Memory B cell (primary cell): ENCODE measurements at regions not wholly inside any gene's neighbourhood (a gene's known extent, or its start where the extent isn't known, plus 50 kb on each side); places are given as distances from the start of the nearest gene placed in this dataset.
"Not testable (repeated sequence)": the region's sequence is repeated elsewhere in the genome, so short reads cannot be mapped to it uniquely, and the experiment has no call there.

Experiments
- ATAC-seq: fragments of 150-1000 bp; cut with Tn5 transposase; 2 replicates; pipeline ENCODE4 v1.10.0; 2021; ENCODE audit warnings: low read depth, mild to moderate bottlenecking, moderate library complexity
- DNase-seq, 2 donors: peaks; one replicate each; pipeline ENCODE4 v3.0.0; 2022; ENCODE audit warnings: low spot score in 2 of 2
- H3K27ac Mint-ChIP-seq: one replicate; pipeline ENCODE4 v1.8.0; 2022; ENCODE audit warnings: mild to moderate bottlenecking, moderate library complexity, mixed read lengths
- H3K27me3 Mint-ChIP-seq: one replicate; pipeline ENCODE4 v1.8.0; 2022; ENCODE audit warnings: mixed read lengths
- H3K36me3 Mint-ChIP-seq: one replicate; pipeline ENCODE4 v1.8.0; 2022; ENCODE audit warnings: mild to moderate bottlenecking, mixed read lengths
- H3K4me1 Mint-ChIP-seq: one replicate; pipeline ENCODE4 v1.8.0; 2022; ENCODE audit warnings: mixed read lengths
- H3K4me3 Mint-ChIP-seq: one replicate; pipeline ENCODE4 v1.8.0; 2022; ENCODE audit warnings: mild to moderate bottlenecking, moderate library complexity, mixed read lengths
- H3K9me3 Mint-ChIP-seq: one replicate; pipeline ENCODE4 v1.8.0; 2022; ENCODE audit warnings: mixed read lengths

- Mint-ChIP-seq H3K36me3 (no peaks in the 10 kb centered on the region), H3K27me3 (peaks cover 7% of the 10 kb centered on the region), H3K9me3 (no peaks in the 10 kb centered on the region), H3K4me1 (no peaks in the 10 kb centered on the region), H3K4me3 (no peak overlapping the region), H3K27ac (no peak overlapping the region)
- DNase-seq (no peak), ATAC-seq (no peak)
These were observed 255.3 kb upstream of the IL12A start for GRCh38 chr3:159733194-159733860.

- ATAC-seq, result no peak
- no peaks in the 10 kb centered on the region for H3K4me1 Mint-ChIP-seq
- H3K27ac Mint-ChIP-seq, result no peak overlapping the region
These were observed 254.0 kb upstream of the IL12A start for GRCh38 chr3:159734681-159735080.

GRCh38 chr3:159739166-159739565 is 249.5 kb upstream of the IL12A start:
- Mint-ChIP-seq H3K4me3 (no peak overlapping the region), H3K4me1 (no peaks in the 10 kb centered on the region), H3K9me3 (no peaks in the 10 kb centered on the region), H3K27ac (no peak overlapping the region), H3K27me3 (peaks cover 15% of the 10 kb centered on the region), H3K36me3 (no peaks in the 10 kb centered on the region)
- ATAC-seq, result no peak
- DNase-seq, result no peak

More at GRCh38 chr3:159734681-159735080, 254.0 kb upstream of the IL12A start:
- no peak overlapping the region for H3K4me3 Mint-ChIP-seq
- H3K27me3 Mint-ChIP-seq, result peaks cover 10% of the 10 kb centered on the region
- DNase-seq, result no peak
- no peaks in the 10 kb centered on the region for H3K36me3 Mint-ChIP-seq
- no peaks in the 10 kb centered on the region for H3K9me3 Mint-ChIP-seq

- H3K4me1 Mint-ChIP-seq, result no peaks in the 10 kb centered on the region
- DNase-seq (no peak), ATAC-seq (no peak)
- no peaks in the 10 kb centered on the region for H3K9me3 Mint-ChIP-seq
- no peak overlapping the region for H3K4me3 Mint-ChIP-seq
- H3K27me3 Mint-ChIP-seq, result peaks cover 13% of the 10 kb centered on the region
- no peaks in the 10 kb centered on the region for H3K36me3 Mint-ChIP-seq
- no peak overlapping the region for H3K27ac Mint-ChIP-seq
These were observed 248.7 kb upstream of the IL12A start for GRCh38 chr3:159739969-159740368.

GRCh38 chr3:159741281-159741680 is 247.4 kb upstream of the IL12A start:
- H3K27ac Mint-ChIP-seq, result no peak overlapping the region
- no peaks in the 10 kb centered on the region for H3K9me3 Mint-ChIP-seq
- H3K4me1 Mint-ChIP-seq, result no peaks in the 10 kb centered on the region
- ATAC-seq (no peak), DNase-seq (no peak)
- H3K36me3 Mint-ChIP-seq, result no peaks in the 10 kb centered on the region
- no peak overlapping the region for H3K4me3 Mint-ChIP-seq
- peaks cover 13% of the 10 kb centered on the region for H3K27me3 Mint-ChIP-seq

DNA sequence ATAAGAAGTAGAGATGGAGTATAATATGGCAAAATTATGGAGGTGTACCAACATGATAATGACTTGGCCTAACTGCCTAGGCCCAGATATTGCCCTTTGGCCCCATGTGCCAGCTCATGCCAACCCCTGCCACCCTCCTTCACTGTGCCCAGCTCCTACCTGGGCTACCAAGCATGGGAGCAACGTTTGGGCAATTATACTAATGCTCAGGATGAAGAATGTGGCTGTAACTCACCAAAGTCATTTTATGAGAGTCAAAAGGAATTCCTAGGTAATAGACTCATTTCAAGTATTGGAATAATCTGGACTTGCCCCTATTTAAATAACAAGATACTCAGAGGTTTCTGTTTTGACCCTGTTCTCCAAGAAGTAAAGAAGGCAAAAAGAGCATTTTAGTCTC is 240.2 kb upstream of the IL12A start:
- no peaks in the 10 kb centered on the region for H3K36me3 Mint-ChIP-seq
- H3K4me1 Mint-ChIP-seq, result no peaks in the 10 kb centered on the region
- DNase-seq, result no peak
- ATAC-seq, result no peak
- peaks cover 3% of the 10 kb centered on the region for H3K9me3 Mint-ChIP-seq
- H3K4me3 Mint-ChIP-seq, result no peak overlapping the region
- peaks cover 4% of the 10 kb centered on the region for H3K27me3 Mint-ChIP-seq
- H3K27ac Mint-ChIP-seq, result no peak overlapping the region

DNA sequence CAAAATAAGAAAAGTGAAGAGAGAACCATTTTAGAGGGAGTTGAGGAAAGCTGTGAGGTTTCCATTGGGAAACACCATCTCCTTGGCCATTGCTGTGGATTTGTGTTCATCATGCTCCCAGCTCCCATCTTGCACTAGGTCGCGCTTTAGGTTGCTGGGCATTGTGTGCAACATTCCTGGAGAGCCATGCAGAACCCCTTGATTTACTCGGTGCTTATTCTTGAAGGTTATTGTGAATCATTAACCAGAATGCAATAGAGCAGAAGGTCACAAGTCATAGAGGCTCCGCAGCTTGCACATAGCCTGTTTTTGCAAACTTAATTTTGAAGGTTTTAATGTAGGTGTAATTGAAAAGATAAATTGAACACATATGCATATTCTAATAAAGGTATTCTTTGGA is 239.2 kb upstream of the IL12A start:
- Mint-ChIP-seq H3K9me3 (peaks cover 3% of the 10 kb centered on the region), H3K27me3 (peaks cover 7% of the 10 kb centered on the region), H3K27ac (no peak overlapping the region), H3K36me3 (no peaks in the 10 kb centered on the region), H3K4me3 (no peak overlapping the region), H3K4me1 (no peaks in the 10 kb centered on the region)
- no peak for DNase-seq
- no peak for ATAC-seq

DNA sequence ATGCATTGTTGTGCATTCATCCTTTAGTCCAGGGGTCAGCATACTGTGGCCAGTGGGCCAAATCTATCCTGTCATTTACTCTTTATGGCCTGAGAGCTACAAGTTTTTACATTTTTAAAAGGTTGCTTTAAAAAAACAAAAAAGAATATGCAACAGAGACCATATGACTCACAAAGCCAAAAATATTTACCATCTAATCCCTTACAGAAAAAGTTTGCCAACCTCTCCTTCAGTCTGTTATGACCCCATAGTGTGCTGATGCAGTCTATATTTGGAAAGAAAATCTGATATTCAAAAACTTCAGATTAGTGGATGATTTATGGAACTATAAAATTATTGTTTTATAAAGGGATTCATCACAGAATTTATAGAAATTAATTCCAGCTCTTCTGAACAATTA is 237.5 kb upstream of the IL12A start:
- no peak overlapping the region for H3K4me3 Mint-ChIP-seq

DNA sequence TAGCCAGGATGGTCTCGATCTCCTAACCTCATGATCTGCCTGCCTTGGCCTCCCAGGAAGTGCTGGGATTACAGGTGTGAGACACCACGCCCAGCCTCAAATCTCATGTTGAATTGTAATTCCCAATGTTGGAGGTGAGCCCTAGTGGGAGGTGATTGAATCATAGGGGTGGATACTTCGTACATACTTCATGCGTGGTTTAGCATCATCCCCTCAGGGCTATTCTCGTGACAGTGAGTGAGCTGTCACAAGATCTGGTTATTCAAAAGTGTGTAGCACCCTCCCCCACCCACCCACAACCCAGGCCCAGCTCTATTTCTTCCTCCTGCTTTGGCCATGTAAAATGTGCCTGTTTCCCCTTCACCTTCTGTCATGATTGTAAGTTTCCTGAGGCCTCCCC is 236.9 kb upstream of the IL12A start:
- Mint-ChIP-seq H3K4me3 (no peak overlapping the region), H3K27me3 (peaks cover 7% of the 10 kb centered on the region), H3K36me3 (no peaks in the 10 kb centered on the region), H3K27ac (no peak overlapping the region), H3K4me1 (no peaks in the 10 kb centered on the region), H3K9me3 (peaks cover 6% of the 10 kb centered on the region)
- ATAC-seq, result no peak
- DNase-seq, result no peak

More for the DNA sequence above, 237.5 kb upstream of the IL12A start:
- Mint-ChIP-seq H3K27me3 (peaks cover 7% of the 10 kb centered on the region), H3K9me3 (peaks cover 5% of the 10 kb centered on the region), H3K36me3 (no peaks in the 10 kb centered on the region), H3K4me1 (no peaks in the 10 kb centered on the region), H3K27ac (no peak overlapping the region)
- DNase-seq, result no peak
- no peak for ATAC-seq

DNA sequence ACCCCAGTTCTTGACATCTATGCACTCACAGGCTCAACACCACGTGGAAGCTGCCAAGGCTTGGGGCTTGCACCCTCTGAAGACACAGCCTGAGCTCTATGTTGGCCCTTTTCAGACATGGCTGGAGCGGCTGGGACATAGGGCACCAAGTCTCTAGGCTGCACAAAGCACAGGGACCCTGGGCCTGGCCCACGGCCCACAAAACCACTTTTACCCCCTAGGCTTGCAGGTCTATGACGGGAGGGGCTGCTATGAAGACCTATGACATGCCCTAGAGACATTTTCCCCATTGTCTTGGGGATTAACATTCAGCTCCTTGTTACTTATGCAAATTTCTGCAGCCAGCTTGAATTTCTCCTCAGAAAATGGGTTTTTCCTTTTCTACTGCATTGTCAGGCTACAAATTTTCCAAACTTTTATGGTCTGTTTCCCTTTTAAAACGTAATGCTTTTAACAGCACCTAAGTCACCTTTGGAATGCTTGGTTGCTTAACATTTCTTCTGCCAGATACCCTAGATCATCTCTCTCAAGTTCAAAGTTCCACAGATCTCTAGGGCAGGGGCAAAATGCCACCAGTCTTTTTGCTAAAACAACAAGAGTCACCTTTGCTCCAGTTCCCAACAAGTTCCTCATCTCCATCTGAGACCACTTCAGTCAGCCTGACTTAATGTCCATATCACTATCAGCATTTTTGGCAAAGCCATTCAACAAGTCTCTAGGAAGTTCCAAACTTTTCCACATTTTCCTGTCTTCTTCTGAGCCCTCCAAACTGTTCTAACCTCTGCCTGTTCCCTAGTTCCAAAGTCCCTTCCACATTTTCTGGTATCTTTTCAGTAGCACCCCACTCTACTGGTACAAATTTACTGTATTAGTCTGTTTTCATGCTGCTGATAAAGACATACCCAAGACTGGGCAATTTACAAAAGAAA is 232.1 kb upstream of the IL12A start:
- peaks cover 11% of the 10 kb centered on the region for H3K27me3 Mint-ChIP-seq
- H3K4me3 Mint-ChIP-seq, H3K9me3 Mint-ChIP-seq, ATAC-seq, H3K27ac Mint-ChIP-seq, DNase-seq, H3K4me1 Mint-ChIP-seq, H3K36me3 Mint-ChIP-seq: not testable (repeated sequence)

DNA sequence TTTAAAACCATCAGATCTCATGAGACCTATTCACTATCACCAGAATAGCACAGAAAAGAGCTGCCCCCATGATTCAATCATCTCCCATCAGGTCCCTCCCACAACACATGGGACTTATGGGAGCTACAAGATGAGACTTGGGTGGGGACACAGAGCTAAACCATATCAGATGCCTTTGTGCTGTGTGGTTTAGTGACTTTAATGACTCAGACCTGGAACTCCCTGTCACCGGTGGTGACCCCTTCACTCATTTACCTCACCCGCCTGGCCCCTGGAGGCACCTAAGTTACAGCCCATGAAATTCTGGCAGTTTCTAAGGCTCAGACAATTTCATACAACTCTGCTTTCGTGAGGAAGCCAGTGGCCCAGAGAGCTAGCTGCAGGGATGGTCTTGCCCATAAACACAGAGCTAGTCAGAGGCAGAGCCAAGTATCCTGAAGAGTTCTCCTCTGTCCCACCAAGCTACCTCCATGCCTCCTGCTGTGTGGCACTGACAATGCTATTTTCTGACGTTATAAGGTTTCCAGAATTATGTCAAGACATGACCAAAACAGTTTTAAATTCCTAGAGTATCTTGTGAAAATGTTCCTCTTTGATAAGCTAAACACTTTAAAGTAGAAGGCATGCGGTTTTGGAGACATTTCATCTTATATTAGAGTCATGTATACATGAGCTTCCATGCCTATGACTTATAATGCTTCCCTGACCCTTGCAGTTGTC is 231.1 kb upstream of the IL12A start:
- no peak for DNase-seq
- Mint-ChIP-seq H3K9me3 (peaks cover 7% of the 10 kb centered on the region), H3K27me3 (peaks cover 12% of the 10 kb centered on the region), H3K27ac (no peak overlapping the region), H3K36me3 (no peaks in the 10 kb centered on the region), H3K4me3 (no peak overlapping the region), H3K4me1 (no peaks in the 10 kb centered on the region)
- no peak for ATAC-seq

DNA sequence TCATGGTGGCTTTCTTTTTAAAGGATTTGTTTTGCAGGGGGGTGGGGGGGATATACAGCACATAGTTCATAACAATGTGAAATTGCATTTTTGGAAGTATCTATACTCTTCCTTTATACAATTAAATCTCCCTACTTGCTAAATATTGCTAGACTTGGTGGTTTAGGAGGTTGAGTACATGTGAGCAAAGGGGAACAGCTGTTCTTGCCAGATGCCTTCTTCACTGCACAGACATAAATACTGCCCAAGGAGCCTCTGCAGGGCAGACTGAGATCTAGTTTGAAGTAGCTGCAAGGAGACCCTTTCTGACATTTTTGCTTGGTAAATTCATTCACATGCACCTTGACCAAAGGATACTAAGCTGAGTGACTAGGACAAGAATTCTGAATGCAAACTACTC is 228.6 kb upstream of the IL12A start:
- Mint-ChIP-seq H3K27ac (no peak overlapping the region), H3K9me3 (peaks cover 5% of the 10 kb centered on the region), H3K36me3 (no peaks in the 10 kb centered on the region), H3K27me3 (peaks cover 13% of the 10 kb centered on the region), H3K4me3 (no peak overlapping the region), H3K4me1 (peaks cover 6% of the 10 kb centered on the region)
- no peak for DNase-seq
- no peak for ATAC-seq

DNA sequence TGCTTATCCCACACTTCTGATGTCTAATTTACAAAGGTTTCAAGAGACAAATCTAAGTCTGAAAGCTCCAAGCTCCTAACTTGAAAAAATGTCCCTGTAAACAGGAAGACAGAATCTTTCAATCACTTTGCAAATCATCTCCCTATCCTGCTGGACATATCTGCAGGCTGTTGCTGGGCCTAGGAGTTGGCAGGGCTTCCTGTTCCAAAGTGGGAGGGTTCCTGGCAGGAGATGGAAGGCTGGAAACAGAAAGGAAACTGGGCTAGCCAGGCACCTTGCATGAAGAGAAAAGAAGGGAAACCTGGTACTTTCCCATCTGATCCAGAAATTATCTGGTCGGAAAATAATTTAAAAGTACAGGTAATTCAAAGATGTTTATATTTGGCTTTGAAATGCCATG is 227.3 kb upstream of the IL12A start:
- Mint-ChIP-seq H3K27ac (no peak overlapping the region), H3K27me3 (peaks cover 20% of the 10 kb centered on the region), H3K4me1 (peaks cover 13% of the 10 kb centered on the region), H3K4me3 (no peak overlapping the region), H3K36me3 (no peaks in the 10 kb centered on the region), H3K9me3 (peaks cover 4% of the 10 kb centered on the region)
- ATAC-seq (no peak), DNase-seq (no peak)
